DOHH2 (cell line): ENCODE measurements at regions not wholly inside any gene's neighbourhood (a gene's known extent, or its start where the extent isn't known, plus 50 kb on each side); places are given as distances from the start of the nearest gene placed in this dataset.

ENCODE experiments used
- CTCF ChIP-seq: fragments of 200-600 bp; sonication (generic); IDR thresholded peaks from one replicate; pipeline ENCODE4 v1.5.1; 2014; ENCODE audit warnings: antibody characterized with exemption, mild to moderate bottlenecking, low read depth, low read length; ENCODE audit not compliant: poor library complexity, severe bottlenecking
- EZH2phosphoT487 ChIP-seq: fragments of 200-600 bp; sonication (generic); IDR thresholded peaks from 2 replicates; pipeline ENCODE4 v1.6.1; 2017; ENCODE audit warnings: borderline replicate concordance, mild to moderate bottlenecking, antibody characterized with exemption, low read length, moderate library complexity, mixed read lengths

- TF ChIP-seq CTCF: no peak
- TF ChIP-seq EZH2phosphoT487: no peak
Observed at GRCh38 chr3:5687230-5687629, 499.7 kb downstream of the EDEM1 start.
